HUES48 (cell line): ENCODE measurements at regions not wholly inside any gene's neighbourhood (a gene's known extent, or its start where the extent isn't known, plus 50 kb on each side); places are given as distances from the start of the nearest gene placed in this dataset.

Experiments
- H3K27ac ChIP-seq: one replicate; pipeline ENCODE4 v1.7.0; 2013; ENCODE audit warnings: low read depth, low read length, inconsistent platforms
- H3K27me3 ChIP-seq: 2 replicates; pipeline ENCODE4 v1.6.1; 2013; ENCODE audit warnings: mild to moderate bottlenecking, low read length; ENCODE audit not compliant: control insufficient read depth, insufficient read depth
- H3K36me3 ChIP-seq: 2 replicates; pipeline ENCODE4 v1.6.1; 2013; ENCODE audit warnings: low read length; ENCODE audit not compliant: control insufficient read depth, insufficient read depth
- H3K4me1 ChIP-seq: 2 replicates; pipeline ENCODE4 v1.6.1; 2013; ENCODE audit warnings: mild to moderate bottlenecking, low read length; ENCODE audit not compliant: control insufficient read depth, insufficient read depth
- H3K4me3 ChIP-seq: 2 replicates; pipeline ENCODE4 v1.5.1; 2013; ENCODE audit warnings: mild to moderate bottlenecking, low read depth, low read length
- H3K9ac ChIP-seq: 2 replicates; pipeline ENCODE4 v1.6.1; 2013; ENCODE audit warnings: mild to moderate bottlenecking, low read depth, low read length, moderate library complexity
- H3K9me3 ChIP-seq: 2 replicates; pipeline ENCODE4 v1.6.1; 2013; ENCODE audit warnings: low read length; ENCODE audit not compliant: control insufficient read depth, insufficient read depth

DNA sequence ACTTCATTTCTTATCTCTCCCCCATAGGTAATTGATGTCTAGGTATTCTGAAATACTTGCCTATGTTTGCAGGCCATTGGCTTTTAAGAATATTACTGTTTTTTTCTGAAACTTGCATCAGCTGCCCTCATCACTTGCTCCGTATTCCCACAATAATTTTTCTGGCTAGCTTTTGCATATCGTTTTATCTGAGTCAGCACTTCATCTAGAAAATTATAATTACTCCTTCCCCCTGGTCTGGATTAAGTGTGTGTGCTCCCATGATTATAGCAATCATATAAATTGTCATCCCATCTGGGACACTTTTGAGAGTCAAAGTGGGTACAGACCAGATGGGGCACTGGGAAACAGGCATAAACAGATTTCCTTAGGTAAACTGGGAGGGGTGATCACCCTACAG, 583.2 kb upstream of the B3GALT2 start:
- no peak overlapping the region for H3K9ac ChIP-seq
- H3K27ac ChIP-seq = no peak overlapping the region
- no peaks in the 10 kb centered on the region for H3K27me3 ChIP-seq
- H3K9me3 ChIP-seq = no peaks in the 10 kb centered on the region
- H3K4me3 ChIP-seq = no peak overlapping the region
- H3K4me1 ChIP-seq = no peaks in the 10 kb centered on the region
- H3K36me3 ChIP-seq = no peaks in the 10 kb centered on the region

DNA sequence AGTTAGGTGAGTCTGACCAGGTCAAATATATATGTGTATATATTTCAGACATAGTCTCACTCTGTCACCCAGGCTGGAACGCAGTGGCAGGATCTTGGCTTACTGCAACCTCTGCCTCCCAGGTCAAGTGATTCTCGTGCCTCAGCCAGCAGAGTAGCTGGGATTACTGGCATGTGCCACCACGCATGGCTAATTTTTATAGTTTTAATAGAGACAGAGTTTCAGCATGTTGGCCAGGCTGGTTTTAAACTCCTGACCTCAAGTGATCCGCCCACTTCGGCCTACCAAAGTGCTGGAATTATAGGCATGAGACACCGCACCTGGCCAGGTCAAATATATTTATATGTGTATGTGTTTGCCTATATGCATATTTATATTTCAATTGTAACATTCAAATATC, 581.5 kb upstream of the B3GALT2 start:
- no peaks in the 10 kb centered on the region for H3K4me1 ChIP-seq
- H3K27ac ChIP-seq = no peak overlapping the region
- H3K36me3 ChIP-seq = no peaks in the 10 kb centered on the region
- no peaks in the 10 kb centered on the region for H3K9me3 ChIP-seq
- H3K27me3 ChIP-seq = no peaks in the 10 kb centered on the region
- H3K9ac ChIP-seq = no peak overlapping the region
- no peak overlapping the region for H3K4me3 ChIP-seq

DNA sequence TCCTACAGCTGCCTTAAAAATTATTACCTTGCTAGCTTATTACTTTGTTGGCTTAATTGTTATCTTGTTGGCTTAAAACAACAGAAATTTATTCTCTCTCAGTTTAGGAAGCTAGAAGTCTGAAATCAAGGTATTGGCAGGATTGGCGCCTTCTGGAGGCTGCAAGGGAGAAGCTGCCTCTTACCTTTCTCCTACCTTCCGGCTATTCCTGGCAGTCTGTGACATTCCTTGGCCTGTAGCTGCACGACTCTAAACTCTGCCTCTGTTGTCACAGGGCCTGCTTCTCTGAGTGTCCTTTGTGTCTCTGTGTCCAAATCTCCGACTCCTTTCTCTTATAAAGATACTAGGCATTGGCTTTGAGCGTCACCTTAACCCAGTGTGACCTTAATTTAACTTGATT, 579.9 kb upstream of the B3GALT2 start:
- Histone ChIP-seq H3K4me3 (no peak overlapping the region), H3K9me3 (no peaks in the 10 kb centered on the region), H3K27ac (no peak overlapping the region), H3K27me3 (no peaks in the 10 kb centered on the region), H3K4me1 (no peaks in the 10 kb centered on the region), H3K36me3 (no peaks in the 10 kb centered on the region), H3K9ac (no peak overlapping the region)

DNA sequence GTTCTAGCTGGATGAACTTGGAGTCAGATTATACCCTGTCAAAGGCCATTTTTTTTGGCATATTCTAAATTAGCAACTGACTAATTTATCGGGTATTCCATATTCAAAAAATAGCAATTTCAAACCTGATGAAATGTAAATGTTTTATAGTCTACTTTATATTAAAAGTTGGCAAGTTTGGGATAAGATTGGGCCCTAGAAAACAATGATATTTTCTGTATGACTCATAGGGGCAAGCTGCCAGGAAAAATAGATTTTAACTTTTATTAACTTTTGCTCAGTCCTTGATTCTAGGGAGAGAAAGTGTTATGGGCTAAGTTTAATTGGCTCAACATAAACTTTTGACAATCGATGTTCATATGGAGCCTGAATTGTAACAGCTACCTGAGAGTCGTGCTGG, 576.9 kb upstream of the B3GALT2 start:
- H3K27ac ChIP-seq = no peak overlapping the region
- H3K27me3 ChIP-seq = no peaks in the 10 kb centered on the region
- H3K9ac ChIP-seq = no peak overlapping the region
- H3K4me1 ChIP-seq = no peaks in the 10 kb centered on the region
- no peaks in the 10 kb centered on the region for H3K36me3 ChIP-seq
- H3K9me3 ChIP-seq = no peaks in the 10 kb centered on the region
- H3K4me3 ChIP-seq = no peak overlapping the region

DNA sequence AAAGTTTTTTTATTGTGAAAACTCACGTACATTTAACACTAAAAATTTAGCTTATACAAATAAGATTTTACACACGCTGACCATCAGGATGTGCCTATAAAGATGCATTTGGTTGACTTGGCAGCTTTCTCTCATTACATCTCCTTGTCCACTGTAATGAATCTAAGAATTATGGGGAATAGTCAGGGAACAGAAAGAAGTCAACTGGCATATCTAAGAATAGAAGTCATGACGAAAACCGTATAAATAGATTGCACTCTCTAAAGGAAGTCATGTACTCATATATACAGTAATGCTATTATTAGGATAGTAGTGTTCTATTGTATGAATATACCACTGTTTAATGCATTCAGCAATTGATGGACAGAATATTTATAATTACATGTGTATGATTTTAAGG, 575.8 kb upstream of the B3GALT2 start:
- H3K9me3 ChIP-seq = no peaks in the 10 kb centered on the region
- no peaks in the 10 kb centered on the region for H3K4me1 ChIP-seq
- no peak overlapping the region for H3K4me3 ChIP-seq

DNA sequence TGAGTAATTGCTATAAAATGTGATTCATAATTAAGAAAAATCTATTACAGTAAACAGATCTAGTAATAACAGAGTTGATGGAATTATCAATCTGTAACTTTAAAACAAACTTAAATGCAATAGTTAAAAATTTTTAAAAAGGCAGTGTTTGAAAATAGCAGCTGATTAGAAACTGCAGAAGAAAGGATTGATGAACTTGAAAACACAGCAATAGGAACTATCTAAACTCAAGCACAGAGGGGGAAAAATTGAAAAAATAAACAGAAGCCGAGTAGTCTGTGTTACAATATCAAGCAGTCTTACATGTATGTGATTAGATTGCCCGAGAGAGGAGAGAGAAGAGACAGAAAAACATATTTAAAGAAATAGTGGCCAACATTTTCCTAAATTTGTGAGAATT, 569.0 kb upstream of the B3GALT2 start:
- no peak overlapping the region for H3K4me3 ChIP-seq
- H3K27ac ChIP-seq = no peak overlapping the region
- H3K4me1 ChIP-seq = no peaks in the 10 kb centered on the region
- no peak overlapping the region for H3K9ac ChIP-seq
- H3K36me3 ChIP-seq = no peaks in the 10 kb centered on the region
- H3K9me3 ChIP-seq = no peaks in the 10 kb centered on the region
- H3K27me3 ChIP-seq = no peaks in the 10 kb centered on the region

More for the DNA sequence above, 575.8 kb upstream of the B3GALT2 start:
- Histone ChIP-seq H3K9ac (no peak overlapping the region), H3K27ac (no peak overlapping the region), H3K27me3 (no peaks in the 10 kb centered on the region), H3K36me3 (no peaks in the 10 kb centered on the region)

DNA sequence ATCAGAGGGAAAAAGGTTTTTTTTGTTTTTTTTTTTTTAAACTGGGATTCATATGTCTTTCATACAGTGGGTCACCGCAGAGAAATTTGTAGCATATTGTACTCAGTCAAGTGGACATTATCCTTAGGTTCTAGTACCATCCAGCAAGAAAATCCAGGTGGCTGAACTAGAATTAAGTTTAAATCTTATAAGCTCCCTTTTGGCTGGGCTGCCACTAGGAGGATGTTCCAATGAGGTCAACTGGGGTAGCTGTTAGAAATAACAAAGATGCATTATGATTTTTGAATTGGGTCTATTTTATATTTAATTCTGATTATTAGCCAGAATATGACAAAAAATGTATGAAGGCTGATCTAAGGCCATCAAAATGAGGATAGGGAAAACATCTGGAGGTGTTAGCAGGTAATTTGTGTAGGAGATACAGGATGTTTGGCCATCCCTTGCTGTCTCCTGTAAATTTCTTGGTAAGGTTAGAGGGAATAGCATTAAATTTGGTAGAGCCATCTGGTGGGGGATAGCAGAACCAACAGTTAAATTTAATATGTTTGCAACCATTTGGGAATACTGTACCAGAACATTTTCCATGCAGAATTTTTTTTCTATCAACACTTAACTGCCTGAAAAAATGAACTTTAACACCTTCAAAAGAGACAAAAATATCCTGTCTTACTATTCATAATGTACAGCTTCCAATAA, 568.5 kb upstream of the B3GALT2 start:
- Histone ChIP-seq H3K36me3 (no peaks in the 10 kb centered on the region), H3K9me3 (no peaks in the 10 kb centered on the region)

DNA sequence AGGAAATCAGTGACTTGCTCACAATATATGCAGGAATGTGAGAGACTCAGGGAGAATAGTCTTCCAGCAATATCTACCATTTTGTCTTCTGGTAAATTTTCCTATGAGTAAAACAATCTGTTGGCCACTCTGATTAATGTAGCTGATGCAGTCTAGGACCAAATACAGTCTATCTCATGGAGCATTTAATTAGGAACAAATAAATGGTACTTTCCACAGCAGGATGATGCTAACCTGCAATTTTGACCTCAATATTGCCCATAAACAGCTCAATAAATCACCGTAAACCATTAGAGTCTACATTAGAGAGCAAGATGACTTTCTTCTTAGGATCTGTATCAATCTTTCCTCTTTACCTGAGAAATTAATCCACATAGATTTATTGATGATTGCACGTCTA, 567.7 kb upstream of the B3GALT2 start:
- Histone ChIP-seq H3K27ac (no peak overlapping the region), H3K9me3 (no peaks in the 10 kb centered on the region), H3K36me3 (no peaks in the 10 kb centered on the region), H3K27me3 (no peaks in the 10 kb centered on the region), H3K9ac (no peak overlapping the region), H3K4me1 (no peaks in the 10 kb centered on the region), H3K4me3 (no peak overlapping the region)

More for the DNA sequence above, 568.5 kb upstream of the B3GALT2 start:
- Histone ChIP-seq H3K4me1 (no peaks in the 10 kb centered on the region), H3K27ac (no peak overlapping the region), H3K4me3 (no peak overlapping the region), H3K27me3 (no peaks in the 10 kb centered on the region), H3K9ac (no peak overlapping the region)

DNA sequence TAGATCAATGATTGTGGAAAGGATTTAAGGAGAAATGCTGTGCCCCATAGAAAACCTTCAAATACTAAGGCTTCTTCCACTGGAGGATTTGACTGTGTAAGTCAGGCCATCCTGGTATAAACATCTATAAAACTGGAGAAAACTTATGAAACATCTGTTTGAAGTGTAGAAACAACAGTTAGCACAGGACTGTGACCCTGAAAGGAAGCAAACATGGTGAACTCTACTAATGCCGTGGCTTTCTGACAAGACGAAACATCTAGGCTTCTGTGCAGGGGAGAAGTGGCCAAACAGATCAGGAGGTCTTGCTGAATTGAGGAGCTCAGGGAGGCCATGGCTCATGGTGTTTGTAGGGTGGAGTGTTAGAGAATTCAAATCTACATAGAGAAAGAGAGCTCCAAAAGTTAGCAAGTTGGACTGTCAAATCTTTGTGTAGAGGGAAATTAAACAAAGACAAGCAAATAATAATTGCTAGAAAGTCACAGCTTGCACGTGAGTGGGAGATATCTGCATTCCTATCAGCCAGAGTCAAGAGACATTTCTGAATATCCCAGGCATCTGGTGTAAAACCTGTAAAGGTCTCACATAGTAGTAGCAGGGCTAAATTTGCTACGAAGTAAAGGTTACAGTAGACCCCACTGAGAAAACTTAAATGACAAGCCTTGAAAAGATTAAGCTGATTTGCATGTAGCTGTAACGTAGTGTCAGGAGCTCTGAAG, 566.8 kb upstream of the B3GALT2 start:
- Histone ChIP-seq H3K27me3 (no peaks in the 10 kb centered on the region), H3K27ac (no peak overlapping the region), H3K4me3 (no peak overlapping the region)

DNA sequence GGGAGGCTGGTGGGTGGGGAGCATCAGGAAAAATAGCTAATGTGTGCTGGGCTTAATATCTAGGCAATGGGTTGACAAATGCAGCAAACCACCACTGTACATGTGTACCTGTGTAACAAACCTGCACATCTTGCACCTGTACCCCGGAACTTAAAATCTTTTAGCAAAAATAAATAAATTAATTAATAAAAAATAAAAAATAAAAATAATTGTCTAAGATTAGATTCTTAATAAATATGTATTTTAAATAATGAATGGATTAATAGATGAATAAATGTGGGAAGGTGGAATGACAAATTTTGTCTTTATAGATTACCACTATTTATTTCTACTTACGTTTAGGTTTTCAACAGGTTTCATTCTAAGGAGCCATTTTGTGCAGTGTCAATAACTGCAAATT, 563.5 kb upstream of the B3GALT2 start:
- no peak overlapping the region for H3K9ac ChIP-seq
- no peaks in the 10 kb centered on the region for H3K36me3 ChIP-seq
- H3K9me3 ChIP-seq = no peaks in the 10 kb centered on the region
- H3K4me3 ChIP-seq = no peak overlapping the region
- H3K27ac ChIP-seq = no peak overlapping the region
- H3K27me3 ChIP-seq = no peaks in the 10 kb centered on the region
- H3K4me1 ChIP-seq = peaks cover 3% of the 10 kb centered on the region; the same call in 1 of the 2 replicates

More for the DNA sequence above, 566.8 kb upstream of the B3GALT2 start:
- Histone ChIP-seq H3K36me3 (no peaks in the 10 kb centered on the region), H3K9ac (no peak overlapping the region), H3K4me1 (no peaks in the 10 kb centered on the region), H3K9me3 (no peaks in the 10 kb centered on the region)

DNA sequence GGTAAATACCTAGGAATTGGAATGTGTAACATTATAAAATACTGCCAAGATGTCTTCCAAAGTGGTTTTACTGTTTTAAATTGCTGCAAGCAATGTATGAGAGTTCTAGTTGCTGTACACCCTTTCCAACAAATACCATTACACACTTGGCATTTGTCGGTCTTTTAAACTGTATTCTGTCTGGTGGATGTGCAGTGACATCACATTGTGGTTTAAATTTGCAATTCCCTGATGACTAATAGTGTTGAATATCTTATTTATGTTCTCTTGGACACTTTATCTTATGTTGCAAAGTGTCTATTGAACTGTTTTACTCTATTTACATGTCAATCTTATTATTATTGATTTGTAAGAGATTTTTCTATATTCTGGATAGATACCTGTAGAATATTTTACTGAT, 561.2 kb upstream of the B3GALT2 start:
- no peak overlapping the region for H3K4me3 ChIP-seq
- H3K9ac ChIP-seq = no peak overlapping the region

More for the DNA sequence above, 561.2 kb upstream of the B3GALT2 start:
- Histone ChIP-seq H3K9me3 (no peaks in the 10 kb centered on the region), H3K27ac (no peak overlapping the region), H3K36me3 (no peaks in the 10 kb centered on the region), H3K4me1 (peaks cover 3% of the 10 kb centered on the region; the same call in 1 of the 2 replicates), H3K27me3 (no peaks in the 10 kb centered on the region)
